ENCODE measurements at regions not wholly inside any gene's neighbourhood (a gene's known extent, or its start where the extent isn't known, plus 50 kb on each side); places are given as distances from the start of the nearest gene placed in this dataset.

GRCh38 chr12:90502070-90502469, 452.9 kb downstream of the CCER1 start:
- POLR2A ChIA-PET = no interaction called here
- no peak for FAIRE-seq

GRCh38 chr12:90501412-90501811, 453.6 kb downstream of the CCER1 start:
- intact Hi-C loops (cut with micrococcal nuclease) = no loop called here
- Histone ChIP-seq H2AFZ (ENCODE audit: low read depth, low read length) (no peak overlapping the region), H4K20me1 (replicated peaks; ENCODE audit: control insufficient read depth, extremely low read depth, insufficient read depth, low read length) (no peaks in the 10 kb centered on the region), H3K27me3 (ENCODE audit: control insufficient read depth in 2 of 2, insufficient read depth in 2 of 2, low read length in 2 of 2) (no peaks in the 10 kb centered on the region), H3K9ac (replicated peaks; ENCODE audit: extremely low read depth, insufficient read depth, low read length) (no peak overlapping the region), H3K36me3 (ENCODE audit: control insufficient read depth in 2 of 2, extremely low read depth in 1 of 2, insufficient read depth in 2 of 2, low read length in 2 of 2) (no peaks in the 10 kb centered on the region), H3K4me2 (ENCODE audit: insufficient read depth, low read length) (no peak overlapping the region), H3K27ac (ENCODE audit: insufficient read depth, low read depth, low read length) (no peak overlapping the region), H3K4me1 (ENCODE audit: control insufficient read depth, extremely low read depth, insufficient read depth, low read length) (no peaks in the 10 kb centered on the region), H3K4me3 (replicated peaks in 1 of 3; ENCODE audit: insufficient read depth in 1 of 3, low read depth in 1 of 3, low read length in 3 of 3) (no peak overlapping the region), H3K9me1 (replicated peaks; ENCODE audit: control insufficient read depth, extremely low read depth, insufficient read depth, low read length) (peaks cover 2% of the 10 kb centered on the region), H3K9me3 (replicated peaks; ENCODE audit: control insufficient read depth, insufficient read depth, low read length) (no peaks in the 10 kb centered on the region), H3K79me2 (ENCODE audit: control insufficient read depth, insufficient read depth, low read length) (no peaks in the 10 kb centered on the region)
- TF ChIP-seq EZH2 (IDR thresholded peaks at IDR 0.05; ENCODE audit: borderline replicate concordance, low read depth, low read length, severe bottlenecking) = no peak
- no peak for TF ChIP-seq MYC (IDR thresholded peaks at IDR 0.05; ENCODE audit: low read depth, low read length)
- no peak for TF ChIP-seq GATA2 (IDR thresholded peaks at IDR 0.05; ENCODE audit: insufficient read depth, insufficient read length, low read depth, low read length)
- POLR2A ChIA-PET = no interaction called here
- dilution Hi-C loops (cut with MboI; ENCODE audit: extremely low pct_ligation_motif_present, low sequenced_read_pairs) = no loop called here
- no TSS peak for BruUV-seq (replicated peaks)
- FAIRE-seq = no peak
- CTCF ChIA-PET = no interaction called here
- DNase-seq (ENCODE audit: low read depth, low spot score) = no peak

More at GRCh38 chr12:90502070-90502469, 452.9 kb downstream of the CCER1 start:
- no peak for DNase-seq (ENCODE audit: low read depth, low spot score)
- no peak overlapping the region for H2AFZ ChIP-seq (ENCODE audit: low read depth, low read length)
- H3K36me3 ChIP-seq (ENCODE audit: control insufficient read depth in 2 of 2, extremely low read depth in 1 of 2, insufficient read depth in 2 of 2, low read length in 2 of 2) = no peaks in the 10 kb centered on the region
- no peak for TF ChIP-seq EZH2 (IDR thresholded peaks at IDR 0.05; ENCODE audit: borderline replicate concordance, low read depth, low read length, severe bottlenecking)
- no peak for TF ChIP-seq MAX (IDR thresholded peaks at IDR 0.05; ENCODE audit: insufficient read depth, insufficient read length)
- TF ChIP-seq JUN (IDR thresholded peaks at IDR 0.05; ENCODE audit: borderline replicate concordance, insufficient read depth, insufficient read length, low read depth) = no peak
- TF ChIP-seq GATA2 (IDR thresholded peaks at IDR 0.05; ENCODE audit: insufficient read depth, insufficient read length, low read depth, low read length) = no peak
- dilution Hi-C loops (cut with MboI; ENCODE audit: extremely low pct_ligation_motif_present, low sequenced_read_pairs) = no loop called here
- H3K9me3 ChIP-seq (replicated peaks; ENCODE audit: control insufficient read depth, insufficient read depth, low read length) = no peaks in the 10 kb centered on the region
- peaks cover 2% of the 10 kb centered on the region for H3K9me1 ChIP-seq (replicated peaks; ENCODE audit: control insufficient read depth, extremely low read depth, insufficient read depth, low read length)
- no peaks in the 10 kb centered on the region for H3K27me3 ChIP-seq (ENCODE audit: control insufficient read depth in 2 of 2, insufficient read depth in 2 of 2, low read length in 2 of 2)
- H3K4me3 ChIP-seq (replicated peaks in 1 of 3; ENCODE audit: insufficient read depth in 1 of 3, low read depth in 1 of 3, low read length in 3 of 3) = no peak overlapping the region
- H3K4me1 ChIP-seq (ENCODE audit: control insufficient read depth, extremely low read depth, insufficient read depth, low read length) = no peaks in the 10 kb centered on the region
- no peaks in the 10 kb centered on the region for H4K20me1 ChIP-seq (replicated peaks; ENCODE audit: control insufficient read depth, extremely low read depth, insufficient read depth, low read length)
- BruUV-seq (replicated peaks) = no TSS peak
- CTCF ChIA-PET = no interaction called here
- no peak overlapping the region for H3K27ac ChIP-seq (ENCODE audit: insufficient read depth, low read depth, low read length)
- H3K9ac ChIP-seq (replicated peaks; ENCODE audit: extremely low read depth, insufficient read depth, low read length) = no peak overlapping the region
- intact Hi-C loops (cut with micrococcal nuclease) = no loop called here
- no peaks in the 10 kb centered on the region for H3K79me2 ChIP-seq (ENCODE audit: control insufficient read depth, insufficient read depth, low read length)
- no peak overlapping the region for H3K4me2 ChIP-seq (ENCODE audit: insufficient read depth, low read length)
